ENCODE measurements at regions not wholly inside any gene's neighbourhood (a gene's known extent, or its start where the extent isn't known, plus 50 kb on each side); places are given as distances from the start of the nearest gene placed in this dataset.

- TF ChIP-seq ZNF629 (tag by site-specific recombination; IDR thresholded peaks at IDR 0.05) (no peak), CTCF (tag by site-specific recombination; IDR thresholded peaks at IDR 0.05) (no peak), YY1 (tag by site-specific recombination; IDR thresholded peaks at IDR 0.05) (no peak), ZEB2 (tag by site-specific recombination; IDR thresholded peaks at IDR 0.05) (no peak), ZNF777 (tag by site-specific recombination; IDR thresholded peaks at IDR 0.05; ENCODE audit: borderline replicate concordance) (no peak), ZNF830 (tag by site-specific recombination; IDR thresholded peaks at IDR 0.05; ENCODE audit: low read depth) (no peak), TCF7L2 (IDR thresholded peaks at IDR 0.05; ENCODE audit: borderline replicate concordance, low read depth, low read length) (no peak), ZFHX2 (tag by site-specific recombination; conservative IDR thresholded peaks at IDR 0.05) (no peak), ZNF391 (tag by site-specific recombination; IDR thresholded peaks at IDR 0.05; ENCODE audit: borderline replicate concordance, low read depth) (no peak), ZNF639 (tag by site-specific recombination; IDR thresholded peaks at IDR 0.05) (no peak), ZNF112 (tag by site-specific recombination; IDR thresholded peaks at IDR 0.05) (no peak), ZNF623 (tag by site-specific recombination; IDR thresholded peaks at IDR 0.05) (no peak), ZNF133 (tag by site-specific recombination; IDR thresholded peaks at IDR 0.05) (no peak)
Observed at GRCh38 chr7:131074043-131074442, 253.6 kb upstream of the MKLN1 start.

Data from HEK293 (cell line).